ENCODE measurements at regions not wholly inside any gene's neighbourhood (a gene's known extent, or its start where the extent isn't known, plus 50 kb on each side); places are given as distances from the start of the nearest gene placed in this dataset.

- Histone ChIP-seq H3K36me3 (ENCODE audit: insufficient read depth, low read length) (no peaks in the 10 kb centered on the region), H3K9ac (ENCODE audit: low read length) (no peak overlapping the region), H3K79me2 (ENCODE audit: insufficient read depth, low read length) (no peaks in the 10 kb centered on the region), H2AFZ (ENCODE audit: low read depth, low read length) (no peak overlapping the region), H4K20me1 (ENCODE audit: insufficient read depth, low read length) (no peaks in the 10 kb centered on the region), H3K27me3 (ENCODE audit: insufficient read depth, low read length) (no peaks in the 10 kb centered on the region), H3K4me1 (ENCODE audit: insufficient read depth, low read length) (no peaks in the 10 kb centered on the region), H3K27ac (ENCODE audit: low read depth, low read length) (no peak overlapping the region), H3K4me2 (ENCODE audit: low read length) (no peak overlapping the region), H3K4me3 (ENCODE audit: insufficient read depth, low read depth, low read length) (no peak overlapping the region), H3K9me3 (ENCODE audit: insufficient read depth, low read depth, low read length) (no peaks in the 10 kb centered on the region)
- H3K36me3 Mint-ChIP-seq (ENCODE audit: low read depth, unreplicated experiment) = no peaks in the 10 kb centered on the region
- no peak overlapping the region for H3K4me3 Mint-ChIP-seq (ENCODE audit: unreplicated experiment)
- DNase-seq (ENCODE audit: low read depth) (no peak), FAIRE-seq (no peak)
- TF ChIP-seq CTCF (IDR thresholded peaks at IDR 0.05; ENCODE audit: insufficient read depth, low read depth, low read length) (no peak), EZH2 (IDR thresholded peaks at IDR 0.05; ENCODE audit: insufficient read depth, low read length) (no peak)
- H3K9me3 Mint-ChIP-seq (ENCODE audit: unreplicated experiment) = no peaks in the 10 kb centered on the region
- no peak overlapping the region for H3K27ac Mint-ChIP-seq (ENCODE audit: unreplicated experiment)
- peaks cover 2% of the 10 kb centered on the region for H3K27me3 Mint-ChIP-seq (ENCODE audit: low read depth, unreplicated experiment)
- H3K4me1 Mint-ChIP-seq (ENCODE audit: low read depth, unreplicated experiment) = peaks cover 8% of the 10 kb centered on the region
These were observed 299.6 kb upstream of the ATP2B1 start for GRCh38 chr12:90008277-90008676.

GRCh38 chr12:90004319-90005074, 295.9 kb upstream of the ATP2B1 start:
- no peak for TF ChIP-seq EZH2 (IDR thresholded peaks at IDR 0.05; ENCODE audit: insufficient read depth, low read length)
- TF ChIP-seq CTCF (IDR thresholded peaks at IDR 0.05; ENCODE audit: insufficient read depth, low read depth, low read length) = no peak
- DNase-seq (ENCODE audit: low read depth) (no peak), FAIRE-seq (no peak)
- Histone ChIP-seq H3K36me3 (ENCODE audit: insufficient read depth, low read length) (no peaks in the 10 kb centered on the region), H3K4me3 (ENCODE audit: insufficient read depth, low read depth, low read length) (no peak overlapping the region), H3K9me3 (ENCODE audit: insufficient read depth, low read depth, low read length) (no peaks in the 10 kb centered on the region), H3K4me1 (ENCODE audit: insufficient read depth, low read length) (peaks cover 4% of the 10 kb centered on the region), H3K27me3 (ENCODE audit: insufficient read depth, low read length) (no peaks in the 10 kb centered on the region), H4K20me1 (ENCODE audit: insufficient read depth, low read length) (no peaks in the 10 kb centered on the region), H3K9ac (ENCODE audit: low read length) (no peak overlapping the region), H3K27ac (ENCODE audit: low read depth, low read length) (no peak overlapping the region), H2AFZ (ENCODE audit: low read depth, low read length) (no peak overlapping the region), H3K79me2 (ENCODE audit: insufficient read depth, low read length) (no peaks in the 10 kb centered on the region), H3K4me2 (ENCODE audit: low read length) (no peak overlapping the region)
- Mint-ChIP-seq H3K4me3 (ENCODE audit: unreplicated experiment) (no peak overlapping the region), H3K36me3 (ENCODE audit: low read depth, unreplicated experiment) (no peaks in the 10 kb centered on the region), H3K9me3 (ENCODE audit: unreplicated experiment) (no peaks in the 10 kb centered on the region), H3K27me3 (ENCODE audit: low read depth, unreplicated experiment) (peaks cover 2% of the 10 kb centered on the region), H3K4me1 (ENCODE audit: low read depth, unreplicated experiment) (peaks cover 15% of the 10 kb centered on the region), H3K27ac (ENCODE audit: unreplicated experiment) (no peak overlapping the region)

- FAIRE-seq = no peak
- TF ChIP-seq CTCF (IDR thresholded peaks at IDR 0.05; ENCODE audit: insufficient read depth, low read depth, low read length) = no peak
- no peak for TF ChIP-seq EZH2 (IDR thresholded peaks at IDR 0.05; ENCODE audit: insufficient read depth, low read length)
- H3K9me3 Mint-ChIP-seq (ENCODE audit: unreplicated experiment) = no peaks in the 10 kb centered on the region
- Histone ChIP-seq H3K79me2 (ENCODE audit: insufficient read depth, low read length) (no peaks in the 10 kb centered on the region), H2AFZ (ENCODE audit: low read depth, low read length) (no peak overlapping the region), H3K27ac (ENCODE audit: low read depth, low read length) (no peak overlapping the region), H3K4me1 (ENCODE audit: insufficient read depth, low read length) (peaks cover 7% of the 10 kb centered on the region), H3K27me3 (ENCODE audit: insufficient read depth, low read length) (no peaks in the 10 kb centered on the region), H4K20me1 (ENCODE audit: insufficient read depth, low read length) (no peaks in the 10 kb centered on the region), H3K9me3 (ENCODE audit: insufficient read depth, low read depth, low read length) (no peaks in the 10 kb centered on the region), H3K36me3 (ENCODE audit: insufficient read depth, low read length) (no peaks in the 10 kb centered on the region), H3K9ac (ENCODE audit: low read length) (no peak overlapping the region), H3K4me3 (ENCODE audit: insufficient read depth, low read depth, low read length) (no peak overlapping the region), H3K4me2 (ENCODE audit: low read length) (no peak overlapping the region)
- H3K4me1 Mint-ChIP-seq (ENCODE audit: low read depth, unreplicated experiment) = peaks cover 19% of the 10 kb centered on the region
- DNase-seq (ENCODE audit: low read depth) = no peak
- H3K27ac Mint-ChIP-seq (ENCODE audit: unreplicated experiment) = no peak overlapping the region
- H3K27me3 Mint-ChIP-seq (ENCODE audit: low read depth, unreplicated experiment) = no peaks in the 10 kb centered on the region
- H3K4me3 Mint-ChIP-seq (ENCODE audit: unreplicated experiment) = no peak overlapping the region
- H3K36me3 Mint-ChIP-seq (ENCODE audit: low read depth, unreplicated experiment) = no peaks in the 10 kb centered on the region
These were observed 295.1 kb upstream of the ATP2B1 start for GRCh38 chr12:90003688-90004087.
